HG02970 (cell line): ENCODE measurements at regions not wholly inside any gene's neighbourhood (a gene's known extent, or its start where the extent isn't known, plus 50 kb on each side); places are given as distances from the start of the nearest gene placed in this dataset.

Experiments used
- ATAC-seq: cut with Tn5 transposase; IDR thresholded peaks from one replicate; pipeline ENCODE4 v1.9.1; 2021; ENCODE audit warnings: mild to moderate bottlenecking, moderate library complexity, moderate number of reproducible peaks; ENCODE audit not compliant: unreplicated experiment, low FRiP score

DNA sequence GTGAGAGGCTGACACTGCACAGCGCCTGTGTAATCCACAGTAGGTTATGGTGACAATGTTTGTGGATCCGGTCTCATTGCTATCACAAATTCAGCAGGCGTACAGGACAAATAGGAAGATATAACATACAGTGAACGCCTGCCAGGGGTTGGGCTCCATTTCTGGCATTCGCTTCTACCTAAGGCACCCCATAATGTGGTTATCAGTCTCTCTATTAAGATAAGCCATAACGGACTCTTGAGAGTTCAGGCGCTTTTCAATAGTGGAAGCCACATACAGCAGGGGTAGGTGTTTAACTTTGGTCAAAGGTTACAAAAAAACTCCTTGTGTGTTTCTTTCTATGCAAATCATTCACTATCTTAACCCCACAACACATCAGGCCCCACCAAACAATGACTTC is 72.8 kb downstream of the SIPA1L2 start:
- ATAC-seq, result no peak

DNA sequence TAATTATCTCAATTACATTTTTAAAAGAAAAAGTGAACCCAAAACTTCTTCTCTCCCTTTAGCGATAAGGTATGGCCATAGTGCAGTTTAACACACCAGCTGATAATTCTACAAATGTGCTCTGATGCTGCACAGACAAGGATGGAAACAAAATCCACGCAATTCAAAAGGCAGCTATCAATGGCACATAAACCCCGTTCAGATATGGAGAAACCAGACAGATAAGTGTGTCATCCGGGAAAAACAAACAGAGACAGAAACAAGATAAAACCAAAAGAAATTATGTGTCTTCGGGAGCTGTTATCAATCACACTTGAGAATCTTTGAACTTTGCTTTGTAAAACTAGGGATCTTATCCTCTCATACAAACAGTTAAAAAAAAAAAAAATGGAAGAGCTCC is 73.6 kb downstream of the SIPA1L2 start:
- no peak for ATAC-seq

DNA sequence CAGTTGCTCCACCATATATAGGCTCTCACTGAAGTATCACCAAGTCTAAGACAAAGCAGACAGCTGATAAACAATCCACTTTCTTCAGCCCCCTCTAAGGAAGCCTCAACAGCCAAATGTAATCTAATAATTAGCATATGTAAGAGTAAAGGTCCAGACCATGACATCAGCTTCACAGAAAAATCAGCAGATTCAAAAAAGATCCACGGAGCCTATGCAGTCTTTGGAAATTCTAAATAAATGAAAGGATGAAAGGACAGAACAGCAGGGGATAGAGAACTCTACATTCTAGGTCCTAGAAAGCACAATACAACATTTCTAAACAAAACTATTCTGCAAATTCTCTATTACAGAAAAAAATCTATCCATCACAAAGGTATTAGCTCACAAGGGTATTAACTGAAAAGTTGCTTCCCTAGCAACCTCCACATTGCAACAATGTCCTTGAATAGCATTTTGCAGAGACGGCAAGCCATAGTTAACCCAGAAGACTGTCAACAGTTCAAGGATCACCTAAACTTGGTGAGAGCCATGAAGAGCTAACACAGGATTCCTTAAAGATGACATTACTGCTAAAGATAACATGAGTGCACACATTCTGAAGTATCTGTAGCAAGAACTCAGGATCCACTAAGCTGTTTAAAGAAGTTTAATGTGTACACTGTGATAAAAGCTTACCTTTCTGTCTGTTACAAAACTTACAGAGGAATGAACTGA is 74.3 kb downstream of the SIPA1L2 start:
- ATAC-seq, result no peak

DNA sequence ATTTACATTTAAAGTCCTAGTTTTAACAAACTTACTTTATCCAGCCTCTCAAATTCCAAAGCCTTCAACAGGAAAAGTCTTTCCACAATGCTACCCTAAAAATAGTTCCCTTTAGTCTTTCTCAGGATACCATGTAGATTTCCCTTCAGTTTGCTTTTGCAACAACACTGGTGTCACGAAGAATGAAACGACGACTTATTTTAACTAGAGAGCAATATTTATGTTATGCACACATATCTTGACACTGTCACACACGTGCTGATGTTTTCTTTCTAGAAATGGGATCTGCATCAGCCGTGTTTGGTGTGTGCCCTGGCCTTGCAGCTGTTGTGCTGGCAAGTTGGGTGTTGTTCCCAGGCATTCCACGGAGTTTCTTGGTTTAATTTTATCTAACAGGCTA is 75.5 kb downstream of the SIPA1L2 start:
- ATAC-seq, result no peak

DNA sequence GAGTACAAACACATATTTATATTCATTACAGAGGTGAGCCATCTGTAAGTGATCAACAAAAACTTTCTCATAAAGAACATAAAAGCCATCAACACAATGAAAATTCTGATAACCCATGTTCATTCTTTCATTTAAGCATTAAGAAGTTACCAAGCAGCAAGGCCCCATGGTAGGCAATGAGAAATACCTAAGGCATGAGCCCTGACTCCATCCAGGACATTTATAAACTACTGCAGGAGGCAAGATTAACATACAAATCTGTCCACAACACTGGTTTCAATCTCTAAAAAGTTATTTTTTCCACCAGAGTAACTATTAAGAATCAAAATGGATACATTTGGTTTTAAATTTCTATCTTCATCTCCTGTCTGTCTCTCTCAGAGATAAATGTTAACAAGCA is 76.1 kb downstream of the SIPA1L2 start:
- no peak for ATAC-seq

DNA sequence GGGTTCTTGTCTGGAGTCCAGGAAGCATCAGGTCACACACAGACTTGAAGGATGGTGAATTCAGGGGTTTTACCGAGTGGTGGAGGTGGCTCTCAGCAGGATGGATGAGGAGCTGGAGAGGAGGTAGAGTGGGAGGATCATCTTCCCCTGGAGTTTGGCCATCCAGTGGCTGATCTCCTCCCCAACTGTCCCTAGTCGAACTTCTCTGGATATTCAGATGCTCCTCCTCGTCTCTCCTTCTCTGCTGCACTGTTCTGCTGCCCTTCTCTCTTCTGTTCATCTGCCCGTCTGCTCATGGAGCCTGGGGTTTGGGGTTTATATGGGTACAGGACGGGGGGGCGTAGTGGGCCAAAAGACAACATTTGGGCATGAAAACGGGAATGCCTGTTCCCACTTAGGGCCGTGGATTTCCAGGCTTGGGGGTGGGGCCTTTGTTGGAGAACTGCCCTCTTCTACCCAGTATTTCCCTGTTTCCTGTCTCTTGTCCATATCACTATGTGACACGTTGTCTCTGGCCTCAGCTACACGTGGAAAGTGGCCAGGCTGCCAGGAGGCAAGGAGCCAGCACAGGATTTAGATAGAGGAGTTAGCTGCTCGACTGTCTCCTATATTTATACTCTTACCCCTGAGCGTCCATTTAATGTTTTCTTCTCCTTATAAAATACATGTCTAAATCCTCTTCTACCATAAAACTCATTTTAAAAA is 76.7 kb downstream of the SIPA1L2 start:
- ATAC-seq, result no peak

DNA sequence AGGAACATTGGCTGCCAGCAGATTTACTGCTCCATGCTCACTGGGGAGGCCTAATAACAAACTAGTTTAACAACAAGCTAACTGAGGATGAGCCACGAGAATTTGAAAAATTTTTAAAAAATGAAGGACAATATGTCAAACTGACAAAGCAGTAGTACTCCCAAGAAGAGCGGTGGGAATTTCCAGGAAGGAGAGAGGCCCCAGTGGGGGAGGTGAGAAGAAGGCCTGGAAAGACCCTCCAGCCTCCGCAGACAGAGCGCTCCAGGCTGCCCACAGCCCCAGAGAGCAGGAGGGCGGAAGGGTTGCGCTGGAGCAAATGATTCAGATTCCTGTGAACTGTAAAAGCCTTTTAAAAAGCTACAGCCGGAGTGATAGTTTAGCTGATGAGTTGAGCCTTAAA is 78.5 kb downstream of the SIPA1L2 start:
- no peak for ATAC-seq

DNA sequence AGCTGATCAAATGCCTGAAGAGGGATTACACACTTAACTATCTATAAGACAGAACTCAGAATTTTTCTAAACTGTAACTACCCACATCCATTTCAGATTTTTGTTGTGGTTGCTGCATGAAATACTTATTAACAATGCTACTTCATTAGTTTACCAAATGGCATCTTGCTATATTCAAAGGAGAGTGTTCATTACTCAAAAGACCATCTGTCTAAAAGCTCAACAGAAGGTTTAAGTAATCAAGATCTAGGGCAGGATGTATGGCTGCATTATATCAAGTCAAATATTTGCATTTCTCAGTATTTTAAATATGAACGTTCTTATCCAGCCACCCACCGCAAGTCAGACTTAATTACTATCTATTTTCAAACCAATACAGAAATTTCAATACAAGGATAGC is 79.9 kb downstream of the SIPA1L2 start:
- no peak for ATAC-seq

DNA sequence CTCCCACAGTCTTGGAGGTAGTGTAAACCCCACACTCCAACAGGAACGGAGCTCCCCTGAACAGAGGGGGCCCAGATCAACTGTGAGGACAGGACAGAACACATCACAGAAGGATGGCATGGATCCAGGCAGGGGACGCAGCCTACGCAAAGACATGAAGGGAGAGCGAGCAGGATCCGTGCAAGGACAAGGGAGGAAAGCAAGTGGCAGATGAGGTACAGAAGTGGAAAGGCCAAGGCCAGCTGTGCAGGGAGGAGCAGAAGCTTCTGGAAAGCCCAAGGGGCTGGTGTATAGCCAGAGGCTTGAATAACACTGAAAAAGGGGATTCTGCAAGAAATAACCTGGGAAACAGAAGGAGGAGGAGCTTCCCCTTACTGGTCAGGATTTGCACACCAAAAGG is 81.2 kb downstream of the SIPA1L2 start:
- no peak for ATAC-seq

DNA sequence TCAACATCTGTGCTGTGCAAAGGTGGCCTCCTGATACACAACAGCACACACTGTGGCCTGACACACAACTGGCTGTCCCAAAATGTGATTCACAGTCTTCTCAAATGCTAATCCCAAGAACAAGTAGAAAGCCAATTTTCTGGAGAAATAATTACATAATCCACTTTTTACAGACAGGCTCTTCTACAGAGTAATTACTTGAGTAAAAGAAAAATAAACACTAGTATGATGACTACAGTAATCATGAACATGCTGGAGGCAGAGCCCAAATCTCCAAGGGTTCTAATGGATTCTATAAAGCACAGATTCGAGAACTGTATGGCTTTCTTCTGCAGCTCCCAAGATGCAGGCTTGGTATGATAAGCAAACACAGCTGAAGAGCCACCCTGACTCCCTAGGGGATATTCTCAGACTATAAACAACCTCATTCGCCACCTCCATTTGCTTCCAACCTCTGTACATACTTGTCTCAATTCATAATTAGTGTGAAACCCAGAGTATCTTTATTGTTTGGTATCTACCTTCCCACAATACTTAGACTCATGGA is 81.9 kb downstream of the SIPA1L2 start:
- no peak for ATAC-seq

DNA sequence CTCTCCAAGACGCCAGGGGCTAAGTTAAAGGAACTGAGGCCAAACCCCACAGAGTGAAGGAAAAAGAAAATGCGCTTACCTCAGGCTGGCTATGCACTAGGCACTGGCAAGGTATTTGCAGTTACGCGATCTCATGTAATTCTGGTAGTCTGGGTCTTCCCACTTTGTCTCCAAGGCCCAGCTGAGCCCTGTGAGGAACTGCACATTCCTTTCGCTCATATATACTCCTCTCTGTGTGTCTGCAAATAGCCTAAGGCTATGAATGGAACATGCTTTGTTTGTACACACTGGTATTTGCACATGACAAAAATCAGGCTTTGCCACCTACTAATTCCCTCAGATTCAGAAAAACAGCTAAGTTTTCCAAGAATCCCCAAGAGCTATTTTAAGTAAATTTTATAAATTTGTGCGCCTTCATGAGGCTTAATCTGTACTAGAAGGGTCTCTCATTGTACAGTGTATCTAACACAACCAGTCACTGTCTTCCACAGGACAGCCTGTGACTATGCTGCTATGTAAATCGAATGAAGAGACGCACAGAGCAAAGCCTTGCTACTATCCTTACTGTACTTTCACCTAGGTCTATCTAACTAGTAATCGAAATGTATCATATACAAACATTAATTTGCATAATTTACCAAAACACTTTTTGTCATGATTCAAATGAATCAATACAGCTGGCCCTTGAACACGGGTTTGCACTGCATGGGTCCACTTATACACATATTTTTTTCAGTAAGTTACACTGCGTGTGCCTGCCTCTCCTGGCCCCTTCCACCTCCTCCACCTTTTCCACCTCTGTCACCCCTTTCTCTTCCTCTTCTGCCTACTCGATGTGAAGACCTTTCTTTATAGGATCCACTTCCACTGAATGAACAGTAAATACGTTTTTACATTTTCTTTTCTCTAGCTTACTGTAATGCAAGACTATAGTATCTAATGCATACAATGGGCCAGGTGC is 87.0 kb downstream of the SIPA1L2 start:
- ATAC-seq, result no peak

DNA sequence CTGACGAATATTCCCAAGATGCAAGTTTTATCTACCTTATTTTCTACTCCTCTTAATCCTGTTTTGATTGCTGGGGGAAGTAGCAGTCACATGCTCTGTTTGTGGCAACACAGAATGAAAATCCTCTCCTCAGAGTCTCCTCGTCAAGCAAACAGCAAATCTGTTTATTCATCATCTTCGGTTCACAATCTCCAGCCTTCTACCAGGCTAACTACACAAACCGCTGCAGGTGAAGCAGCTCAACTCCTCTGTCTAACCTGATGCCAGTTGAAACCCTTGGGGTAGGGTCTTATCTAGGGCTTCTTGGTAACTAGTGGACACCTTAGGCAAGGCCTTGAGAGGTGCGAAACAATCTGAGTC is 91.0 kb downstream of the SIPA1L2 start:
- no peak for ATAC-seq

DNA sequence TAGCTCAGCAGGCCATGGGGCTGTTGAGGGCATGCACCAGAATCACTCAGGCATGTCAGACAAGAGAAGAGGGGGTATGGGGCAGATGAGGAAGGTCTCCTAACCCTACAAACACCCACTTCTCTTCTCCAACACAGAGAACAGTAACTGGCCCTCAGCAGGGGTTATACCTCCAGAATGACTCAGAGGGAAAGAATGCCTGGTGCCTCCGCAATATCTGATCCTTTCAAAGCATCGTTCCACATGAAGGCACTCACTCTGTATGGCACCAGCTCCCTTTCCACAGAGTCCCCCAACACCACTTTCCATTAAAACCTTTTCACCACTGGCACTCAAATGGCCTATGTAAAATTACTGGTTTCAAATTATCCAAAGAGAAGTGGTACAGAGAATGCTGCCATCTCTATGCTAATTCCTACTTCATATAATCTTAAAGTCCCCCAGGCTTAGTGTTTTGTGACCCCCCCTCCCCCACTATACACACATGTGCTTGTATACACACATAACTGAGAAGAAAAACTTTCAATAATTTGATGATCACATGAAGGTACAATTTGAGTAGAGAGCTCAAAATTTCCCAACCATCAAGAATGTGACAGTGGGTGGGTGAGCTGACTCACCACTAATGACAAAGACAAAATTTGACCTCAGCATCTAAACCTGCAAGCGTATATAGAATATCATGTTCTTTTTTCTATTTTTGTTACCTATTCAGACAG is 91.5 kb downstream of the SIPA1L2 start:
- no peak for ATAC-seq

DNA sequence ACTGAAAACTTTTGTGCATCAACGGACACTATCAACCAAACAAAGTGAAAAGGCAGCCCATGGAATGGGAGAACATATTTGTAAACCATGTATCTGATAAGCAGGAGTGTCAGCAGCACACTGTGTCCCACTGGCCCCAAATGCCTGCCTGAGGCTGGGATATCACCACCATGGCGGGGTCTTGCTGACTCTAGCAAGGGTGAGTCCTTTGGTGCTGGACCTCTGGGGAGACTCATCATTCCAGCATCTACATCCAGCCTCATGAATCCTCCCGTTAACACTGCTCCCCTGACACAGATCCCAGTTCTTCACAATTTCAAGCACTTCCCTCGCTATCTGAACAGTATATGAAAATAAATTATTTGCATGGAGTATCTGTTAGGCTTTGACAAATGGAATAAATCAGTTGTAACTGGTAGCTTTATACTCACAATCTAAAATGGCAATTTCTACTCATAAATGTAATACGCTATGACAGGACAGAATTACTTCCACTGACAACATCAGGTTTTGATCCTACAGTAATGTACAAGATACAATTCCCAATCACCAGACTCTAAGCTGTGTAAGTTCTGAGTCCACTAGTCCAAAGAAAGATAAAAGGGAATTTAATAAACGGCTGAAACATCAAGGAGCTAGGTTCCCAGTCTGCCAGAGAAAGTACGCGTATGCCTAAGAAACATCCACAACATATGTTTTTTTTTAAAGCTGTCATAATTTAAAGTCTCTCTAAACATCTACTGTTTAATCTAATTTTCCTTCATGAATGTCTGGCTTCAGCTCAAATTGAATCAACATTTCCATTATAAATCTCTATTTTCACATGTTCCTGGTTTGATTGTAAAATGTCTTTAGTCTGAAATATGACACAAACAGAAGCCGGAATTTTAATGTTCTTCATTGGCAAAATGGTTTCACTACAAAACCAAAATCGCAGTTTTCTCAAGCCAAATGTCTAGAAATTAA is 95.1 kb downstream of the SIPA1L2 start:
- no peak for ATAC-seq

DNA sequence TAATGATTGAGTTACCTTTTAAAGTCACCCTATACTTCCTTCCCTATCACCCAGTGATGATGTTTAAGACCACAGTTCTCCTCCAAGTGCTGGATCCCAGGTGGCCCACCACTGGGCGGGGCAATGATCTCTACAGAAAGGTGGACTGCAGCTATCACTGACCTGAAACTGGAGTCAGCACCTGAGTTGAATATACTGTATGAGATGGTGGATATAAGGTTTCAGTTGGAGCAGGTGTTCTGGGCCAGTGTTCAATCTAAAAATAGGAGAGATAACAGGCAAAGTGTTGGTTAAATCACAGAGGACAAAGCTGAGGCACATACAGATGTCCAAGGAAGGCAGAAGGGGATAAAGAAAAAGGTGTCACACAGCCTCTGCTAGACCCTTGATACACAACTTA is 96.6 kb downstream of the SIPA1L2 start:
- no peak for ATAC-seq

DNA sequence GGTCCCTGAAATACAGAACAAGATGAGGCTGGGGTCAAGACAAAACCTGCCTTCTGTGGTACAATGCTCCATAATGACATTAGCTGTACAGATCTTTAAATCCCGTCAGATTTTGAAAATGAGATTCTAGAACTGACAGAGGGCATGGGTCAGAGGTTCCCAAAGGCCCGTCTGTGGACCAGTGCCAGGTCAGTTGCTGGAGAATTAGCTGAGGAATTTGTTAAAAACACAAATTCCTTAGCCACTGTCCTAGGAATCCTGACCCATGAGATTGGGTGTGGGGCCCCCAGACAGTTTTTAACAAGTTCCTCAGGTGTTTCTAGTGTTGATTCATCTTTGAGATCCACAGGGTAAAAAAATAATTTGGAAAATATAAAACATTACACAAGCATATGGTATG is 97.0 kb downstream of the SIPA1L2 start:
- no peak for ATAC-seq

DNA sequence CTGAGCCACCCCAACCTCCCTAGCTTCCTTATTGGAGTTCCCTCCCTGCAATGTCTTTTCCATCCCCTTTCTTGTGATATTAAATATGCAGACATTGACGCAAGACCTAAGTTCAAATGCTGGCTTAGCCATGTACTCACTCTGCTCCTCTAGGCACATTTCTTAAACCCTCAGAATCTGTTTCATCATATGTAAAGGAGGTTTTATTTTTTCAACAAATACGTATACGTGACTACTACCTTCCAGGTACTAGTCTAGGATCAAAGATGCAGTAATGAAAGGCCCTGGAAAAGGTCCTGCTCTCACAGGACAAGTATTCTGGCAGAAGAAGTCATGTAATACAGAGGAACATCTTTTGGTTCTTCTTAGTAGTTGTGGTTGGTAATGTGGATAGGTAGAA is 98.6 kb downstream of the SIPA1L2 start:
- ATAC-seq, result no peak

DNA sequence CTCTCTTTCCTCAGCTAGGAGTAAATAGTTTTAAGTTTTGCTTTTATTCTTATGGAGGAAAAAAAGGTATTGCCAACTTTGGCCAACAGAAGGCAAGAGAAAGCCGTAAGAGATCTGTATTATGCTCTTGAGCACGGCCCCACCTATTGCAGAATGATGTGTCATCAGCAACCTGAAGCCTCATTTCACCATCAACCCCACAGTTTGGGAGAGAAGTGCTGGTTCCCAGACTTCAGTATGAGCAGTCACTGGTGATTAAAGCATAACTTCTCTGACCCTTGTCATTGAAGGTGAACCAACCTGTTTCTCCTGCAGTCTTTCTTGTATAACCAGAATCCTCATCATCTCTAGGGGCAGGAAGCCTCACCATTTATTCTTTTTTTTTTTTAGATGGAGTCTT is 100.2 kb downstream of the SIPA1L2 start:
- no peak for ATAC-seq

DNA sequence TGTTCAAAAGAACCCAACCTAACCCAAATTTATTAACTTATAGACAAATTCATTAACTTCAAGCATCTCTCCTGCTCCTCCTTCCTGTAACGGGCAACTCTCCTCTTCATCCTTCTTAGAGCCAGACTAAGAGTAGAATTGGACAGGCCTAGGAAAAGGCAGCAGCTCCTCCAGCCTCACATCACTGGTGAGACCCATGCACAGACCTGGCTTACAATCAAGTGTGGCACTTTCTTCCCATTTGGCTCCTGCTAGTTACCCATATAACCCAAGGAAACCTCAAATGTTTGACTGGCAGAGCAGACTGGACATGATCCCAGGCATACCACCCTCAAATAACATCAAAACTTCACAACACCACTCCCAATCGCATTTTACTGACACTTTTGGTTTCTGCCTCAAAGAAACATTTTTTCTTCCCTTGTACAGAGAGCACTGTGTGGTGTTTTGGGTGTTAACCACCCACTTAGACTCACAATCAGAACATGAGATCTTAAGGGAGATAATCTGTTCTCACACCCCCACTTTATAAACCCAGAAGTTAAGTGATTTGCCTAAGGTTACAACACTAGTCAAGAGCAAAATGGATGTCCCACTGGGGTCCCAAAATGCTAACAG is 101.4 kb downstream of the SIPA1L2 start:
- ATAC-seq, result no peak
